Transverse colon (tissue), 4 donors: ENCODE measurements at regions not wholly inside any gene's neighbourhood (a gene's known extent, or its start where the extent isn't known, plus 50 kb on each side); places are given as distances from the start of the nearest gene placed in this dataset.

Experiments used
- DNase-seq: peaks from one replicate; pipeline ENCODE4 v3.0.0-alpha.2; 2019
- H3K27ac ChIP-seq, 4 donors: fragments of 200-600 bp; sonication (generic); 2 replicates each; pipeline ENCODE4 v1.5.1; 2016 to 2018; ENCODE audit warnings: inconsistent platforms in 4 of 4
- H3K27me3 ChIP-seq: fragments of 200-600 bp; sonication (generic); 2 replicates; pipeline ENCODE4 v1.5.1; 2017; ENCODE audit warnings: inconsistent platforms
- H3K36me3 ChIP-seq, 4 donors: fragments of 200-600 bp; sonication (generic); 2 replicates each; pipeline ENCODE4 v1.5.1; 2017 to 2019; ENCODE audit warnings: inconsistent platforms in 4 of 4
- H3K4me1 ChIP-seq, 4 donors: fragments of 200-600 bp; sonication (generic); 2 replicates each; pipeline ENCODE4 v1.5.1; 2017 to 2020; ENCODE audit warnings: inconsistent platforms in 4 of 4
- H3K4me3 ChIP-seq, 4 donors: fragments of 200-600 bp; sonication (generic); 1 replicate in 1 of 4; 2 replicates in 3 of 4; pipeline versions ENCODE4 v1.5.1 to v1.6.1; 2017 to 2019; ENCODE audit warnings: inconsistent platforms in 4 of 4
- H3K9me3 ChIP-seq, 2 donors: fragments of 200-600 bp; sonication (generic); 2 replicates each; pipeline ENCODE4 v1.5.1; 2017 to 2019; ENCODE audit warnings: inconsistent platforms in 2 of 2
- CTCF ChIP-seq, 5 experiments: fragments of 200-600 bp in 3 of 5; fragments of 450-650 bp in 2 of 5; sonication (generic) in 3 of 5; IDR thresholded peaks; 1 replicate in 2 of 5; 2 replicates in 3 of 5; pipeline ENCODE4 v1.5.1; 2016 to 2017; ENCODE audit warnings: antibody characterized with exemption in 5 of 5, inconsistent platforms in 3 of 5, mild to moderate bottlenecking in 2 of 5, moderate library complexity in 1 of 5
- EP300 ChIP-seq: sonication (generic); formaldehyde crosslinking; IDR thresholded peaks from one replicate; pipeline ENCODE4 v1.6.1; 2017; ENCODE audit warnings: antibody characterized with exemption, low read depth
- POLR2A ChIP-seq: fragments of 450-650 bp; IDR thresholded peaks from one replicate; pipeline ENCODE4 v1.6.1; 2016; ENCODE audit warnings: antibody characterized with exemption, mild to moderate bottlenecking, moderate library complexity
- WGBS, 2 donors: methylation state at CpG; one replicate each; pipeline ENCODE4 v1.1.5; 2018; ENCODE audit warnings: low coverage in 1 of 2; 5-methylcytosine and 5-hydroxymethylcytosine counted together
- in situ Hi-C, 4 donors: fragments of 200-750 bp; cut with MboI; loops; one replicate each; pipeline versions ENCODE4 v1.15.0 to v1.15.1; 2017; ENCODE audit warnings: low sequenced_read_pairs in 3 of 4, low pct_ligation_motif_present in 1 of 4, low pct_unique_long_range_greater_than_20kb in 1 of 4
- intact Hi-C: fragments of 100-400 bp; cut with DNase I; formaldehyde crosslinking; loops from one replicate; pipeline ENCODE4 v1.15.1; 2023; ENCODE audit warnings: low total_unique reads

DNA sequence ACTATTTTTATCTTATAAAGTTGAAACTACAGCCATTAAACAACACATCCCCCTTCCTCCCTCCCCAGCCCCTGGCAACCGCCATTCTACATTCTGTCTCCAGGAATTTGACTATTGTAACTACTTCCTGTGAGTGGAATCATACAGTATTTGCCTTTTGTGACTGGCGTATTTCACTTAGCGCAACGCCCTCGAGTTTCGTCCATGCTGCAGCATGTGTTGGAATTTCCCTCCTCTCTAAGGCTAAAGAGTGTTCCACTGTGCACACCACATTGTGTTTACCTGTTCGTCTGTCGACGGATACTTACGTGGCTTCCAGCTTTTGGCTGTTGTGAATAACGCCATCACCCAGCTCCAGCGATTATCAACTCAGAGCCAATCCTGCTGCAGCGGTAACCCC lies 52.0 kb upstream of the DLG1 start:
- Histone ChIP-seq H3K4me1 (peaks cover 0 to 17% (median 5%) of the 10 kb centered on the region in 4 donors), H3K27me3 (no peaks in the 10 kb centered on the region), H3K36me3 (no peaks in the 10 kb centered on the region), H3K27ac (no peak overlapping the region), H3K9me3 (no peaks in the 10 kb centered on the region), H3K4me3 (no peak overlapping the region)
- WGBS, 2 donors: 94 to 100% methylated on average over 2 to 13 of the region's 13 CpGs
- DNase-seq: no peak
- in situ Hi-C loops: no loop called here
- TF ChIP-seq CTCF (IDR thresholded peaks at IDR 0.05) (no peak), POLR2A (no peak)
- intact Hi-C loops: no loop called here

DNA sequence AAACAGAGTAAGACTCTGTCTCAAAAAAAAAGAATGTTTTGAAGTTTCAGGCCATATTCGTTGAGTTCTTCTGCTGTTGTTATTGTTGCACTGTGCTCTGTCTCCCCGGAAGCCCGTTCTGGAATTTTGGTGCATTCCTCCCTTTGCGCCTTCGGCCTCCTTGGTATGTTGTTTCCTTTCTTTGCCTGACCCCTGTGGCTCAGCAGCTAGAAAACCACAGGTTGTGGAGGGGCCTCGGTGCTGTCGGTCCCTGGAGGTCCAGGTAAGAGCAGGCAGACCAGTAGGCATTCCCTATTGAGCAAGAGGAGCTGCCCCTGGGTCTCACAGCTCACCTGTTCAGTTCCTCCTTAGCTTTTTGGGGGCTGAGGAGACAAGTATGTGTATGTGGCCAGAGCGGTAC lies 51.0 kb upstream of the DLG1 start:
- H3K9me3 ChIP-seq: no peaks in the 10 kb centered on the region
- H3K27me3 ChIP-seq: no peaks in the 10 kb centered on the region
- H3K4me1 ChIP-seq: peaks cover 0 to 11% (median 3%) of the 10 kb centered on the region in 4 donors
- H3K36me3 ChIP-seq: no peaks in the 10 kb centered on the region
- H3K4me3 ChIP-seq: no peak overlapping the region
- 77 to 89% methylated on average over 3 to 8 of the region's 8 CpGs for WGBS, 2 donors
- DNase-seq: no peak
- no peak for TF ChIP-seq CTCF (IDR thresholded peaks at IDR 0.05)
- TF ChIP-seq EP300: no peak
- no peak for TF ChIP-seq POLR2A
- intact Hi-C loops: no loop called here
- in situ Hi-C loops: no loop called here
- H3K27ac ChIP-seq: no peak overlapping the region
